GM19351 (cell line): ENCODE measurements at regions not wholly inside any gene's neighbourhood (a gene's known extent, or its start where the extent isn't known, plus 50 kb on each side); places are given as distances from the start of the nearest gene placed in this dataset.
"Not testable (repeated sequence)": the region's sequence is repeated elsewhere in the genome, so short reads cannot be mapped to it uniquely, and the experiment has no call there.

Experiments used
- ATAC-seq: cut with Tn5 transposase; IDR thresholded peaks from one replicate; pipeline ENCODE4 v1.9.1; 2021; ENCODE audit warnings: mild to moderate bottlenecking, moderate library complexity; ENCODE audit not compliant: unreplicated experiment

DNA sequence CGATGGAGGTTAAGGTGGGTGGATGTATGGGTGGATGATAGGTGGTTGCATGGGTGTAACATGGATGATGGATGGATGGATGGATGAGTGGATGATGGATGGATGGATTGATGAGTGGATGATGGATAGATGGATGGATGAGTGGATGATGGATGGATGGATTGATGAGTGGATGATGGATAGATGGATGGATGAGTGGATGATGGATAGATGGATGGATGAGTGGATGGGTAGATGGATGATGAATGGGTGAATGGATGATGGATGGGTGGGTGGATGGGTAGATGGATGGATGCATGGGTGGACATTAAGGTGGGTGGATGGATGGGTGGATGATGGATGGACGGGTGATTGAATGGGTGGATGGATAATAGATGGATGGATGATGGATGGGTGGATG is 136.5 kb upstream of the FOXD4L5 start:
- ATAC-seq = not testable (repeated sequence)

DNA sequence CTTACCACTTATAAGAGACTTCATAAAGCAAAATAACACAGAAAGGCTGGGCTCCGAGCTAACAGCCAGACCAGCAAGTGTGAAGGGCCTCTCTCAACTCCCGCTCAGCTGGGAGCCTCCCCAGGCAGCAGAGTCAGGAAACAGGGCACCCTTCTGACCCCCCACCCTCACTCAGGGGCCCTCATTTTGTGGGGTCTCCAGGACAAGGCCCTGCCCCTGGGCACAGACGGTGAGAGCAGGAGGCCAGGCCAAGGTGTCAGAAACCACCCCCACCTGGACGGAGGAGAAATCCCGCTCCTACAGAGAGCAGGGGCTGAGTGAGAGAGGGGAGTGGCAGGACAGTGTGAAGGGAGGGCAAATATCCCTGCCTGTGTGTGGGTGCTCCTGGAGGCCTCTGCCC is 135.8 kb upstream of the FOXD4L5 start:
- ATAC-seq = no peak

DNA sequence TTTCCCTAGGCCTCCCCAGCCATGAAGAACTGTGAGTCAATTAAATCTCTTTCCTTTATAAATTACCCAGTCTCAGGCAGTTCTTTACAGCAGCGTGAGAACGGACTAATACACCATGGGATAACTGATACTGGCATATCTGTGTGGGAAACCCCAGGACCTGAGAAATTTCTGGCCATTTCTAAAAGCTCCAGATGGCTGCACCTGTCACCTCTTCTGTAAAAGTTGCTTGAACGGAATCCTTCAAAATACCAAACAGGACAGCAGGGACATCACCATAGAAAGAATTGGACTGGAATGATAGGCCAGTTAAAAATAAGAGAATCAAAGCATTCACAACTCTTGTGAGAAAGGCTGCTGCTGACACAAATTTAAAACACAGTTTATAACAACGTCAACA is 134.0 kb upstream of the FOXD4L5 start:
- not testable (repeated sequence) for ATAC-seq

DNA sequence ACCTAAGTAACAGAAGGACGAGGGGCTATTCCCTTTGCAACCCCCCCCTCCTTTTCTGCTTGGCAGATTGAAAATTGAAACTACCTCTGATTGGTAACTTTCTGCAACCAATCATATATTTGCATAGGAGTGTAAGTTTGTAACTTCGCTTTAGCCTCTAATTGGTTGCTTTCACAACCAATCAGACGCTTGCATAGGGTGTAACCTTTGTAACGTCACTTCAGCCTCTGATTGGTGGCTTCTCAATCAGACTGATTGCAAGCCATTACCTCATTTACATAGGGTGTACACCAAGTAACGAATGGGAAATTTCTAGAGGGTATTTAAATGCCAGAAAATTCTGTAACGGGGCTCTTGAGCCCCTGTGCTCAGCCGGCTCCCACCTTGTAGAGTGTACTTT is 131.9 kb upstream of the FOXD4L5 start:
- ATAC-seq = not testable (repeated sequence)

DNA sequence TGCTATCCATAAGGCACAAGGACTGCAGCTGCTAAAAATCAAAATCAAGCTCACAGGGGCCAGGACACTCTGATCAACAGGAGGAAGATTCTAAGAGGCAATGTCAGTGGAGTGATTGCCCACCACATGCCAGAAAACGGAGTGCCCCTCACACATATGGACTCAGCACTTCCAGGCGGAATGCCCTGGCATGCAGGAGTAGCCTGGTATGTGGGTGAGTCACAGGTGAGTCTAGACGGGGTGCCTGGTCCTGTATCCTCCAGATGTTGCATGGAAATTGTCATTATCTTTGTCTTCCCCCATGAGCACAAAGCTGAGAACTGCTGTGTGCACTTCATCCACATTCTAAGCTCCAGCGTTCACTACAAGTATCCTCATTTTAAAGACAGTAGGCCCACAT is 129.2 kb upstream of the FOXD4L5 start:
- ATAC-seq = not testable (repeated sequence)

DNA sequence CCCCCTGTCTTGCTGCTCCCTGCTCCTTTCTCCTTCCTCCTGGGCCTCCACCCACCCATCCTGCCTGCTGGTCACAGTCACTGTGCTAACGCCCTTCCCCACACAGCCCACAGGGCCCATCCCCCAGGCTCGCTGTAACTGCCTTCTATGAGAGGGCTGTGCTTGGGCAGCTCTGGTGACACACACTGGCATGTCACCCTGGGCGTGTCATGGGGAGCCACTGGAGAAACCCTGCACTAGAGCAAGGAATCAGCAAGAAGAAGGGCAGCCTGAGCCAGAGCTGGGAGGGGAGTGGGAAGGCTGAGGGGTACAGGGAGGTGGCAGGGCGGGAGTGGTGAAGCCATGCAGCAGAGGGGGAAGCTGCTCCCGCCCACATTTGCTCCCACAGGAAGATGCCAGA is 128.4 kb upstream of the FOXD4L5 start:
- not testable (repeated sequence) for ATAC-seq

DNA sequence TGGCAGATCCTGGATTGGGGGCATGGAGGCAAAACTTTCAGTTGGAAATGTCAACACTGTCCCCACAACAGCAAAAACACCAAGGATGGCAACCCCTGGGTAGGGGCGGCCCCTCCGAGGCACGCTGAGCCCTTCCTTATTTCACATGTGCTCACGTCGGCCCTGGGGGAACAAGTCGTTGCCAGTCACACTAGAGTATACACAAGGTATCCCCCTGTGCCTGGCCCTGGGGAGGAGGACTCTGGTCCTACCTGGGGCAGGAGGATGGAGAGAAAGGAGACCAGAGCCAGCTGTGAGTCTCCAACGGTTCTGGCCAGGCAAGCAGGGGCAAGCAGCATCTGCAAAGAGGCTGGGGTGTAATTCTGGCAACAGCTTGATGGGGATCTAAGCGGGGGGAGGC is 126.9 kb upstream of the FOXD4L5 start:
- no peak for ATAC-seq

DNA sequence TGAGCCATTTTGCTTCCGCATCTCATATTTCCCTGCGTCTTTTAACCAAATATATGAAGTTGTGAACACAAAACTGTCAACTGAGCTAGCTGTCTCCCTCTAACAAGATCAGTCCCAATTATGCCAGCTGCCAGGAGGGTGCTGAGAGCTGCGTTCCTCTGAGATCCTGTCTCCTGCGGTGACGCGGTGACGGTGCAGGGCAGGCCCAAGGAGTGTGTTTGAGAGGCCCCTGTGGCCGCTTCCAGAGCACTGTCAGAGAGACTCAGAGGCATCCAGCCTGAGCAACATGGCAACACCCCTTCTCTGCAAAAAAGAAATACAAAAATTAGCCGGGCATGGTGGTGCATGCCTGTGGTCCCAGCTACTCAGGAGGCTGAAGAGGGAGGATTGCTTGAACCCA is 126.3 kb upstream of the FOXD4L5 start:
- no peak for ATAC-seq

DNA sequence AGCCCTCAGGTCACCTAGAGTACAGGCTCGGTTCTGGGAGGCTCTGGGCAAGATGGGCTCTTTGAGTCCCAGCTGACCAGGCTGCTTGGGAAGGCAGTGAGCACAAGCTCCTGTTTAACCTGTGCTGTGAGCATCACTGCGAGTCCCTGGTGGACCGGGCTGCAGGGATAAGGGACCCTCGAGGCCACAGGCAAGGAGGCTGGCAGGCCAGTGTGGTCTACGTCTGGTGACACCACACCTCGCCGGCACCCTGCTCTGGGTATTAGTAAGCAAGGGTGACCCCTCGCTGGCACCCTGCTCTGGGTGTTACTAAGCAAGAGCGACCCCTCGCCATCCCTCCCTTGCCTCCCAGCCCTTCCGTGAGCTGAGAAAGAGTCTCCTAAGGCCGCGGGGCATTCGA is 125.9 kb upstream of the FOXD4L5 start:
- no peak for ATAC-seq

DNA sequence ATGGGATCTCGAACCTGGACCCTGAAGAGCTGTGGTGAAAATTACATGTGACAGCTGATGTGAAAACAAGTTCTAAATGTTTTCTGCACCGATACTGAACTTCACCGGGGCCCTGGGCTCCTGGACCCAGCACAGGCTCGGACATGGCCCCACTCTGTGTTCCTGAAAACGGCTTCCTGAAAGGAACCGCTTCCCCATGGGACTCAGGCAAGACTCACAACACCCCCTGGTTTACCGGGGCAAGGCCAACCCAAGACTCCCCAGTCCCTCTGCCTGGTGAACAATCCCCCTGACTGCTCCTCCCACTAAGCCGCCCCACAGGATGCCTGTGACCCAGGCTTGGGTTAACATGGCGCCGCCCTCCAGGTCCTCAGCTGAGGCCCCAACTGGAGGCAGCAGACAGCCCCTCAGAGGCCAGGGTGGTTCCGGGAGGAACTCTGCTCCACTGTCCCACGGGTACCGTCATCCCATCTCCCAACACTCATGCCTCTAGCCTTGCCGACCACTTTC is 124.5 kb upstream of the FOXD4L5 start:
- ATAC-seq = no peak

DNA sequence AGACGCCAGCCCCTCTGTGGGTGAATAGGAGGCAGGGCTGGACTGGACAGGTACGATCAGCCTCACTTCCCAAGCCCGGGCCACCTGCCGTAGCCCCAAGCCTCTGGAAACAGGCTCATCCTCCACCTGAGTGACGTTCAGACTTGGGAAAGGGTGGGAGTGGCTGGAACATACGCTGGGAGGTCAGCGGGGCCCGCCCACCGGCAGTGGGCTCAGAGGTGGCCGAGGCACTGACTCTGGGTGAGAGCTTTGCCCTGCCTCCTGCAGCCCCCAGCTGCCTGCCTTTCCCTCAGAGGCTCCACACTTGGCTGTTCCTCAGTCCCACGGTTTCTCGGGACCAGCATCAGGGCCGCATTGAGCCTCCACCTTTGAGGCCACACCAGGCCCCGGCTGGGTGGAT is 123.8 kb upstream of the FOXD4L5 start:
- not testable (repeated sequence) for ATAC-seq

DNA sequence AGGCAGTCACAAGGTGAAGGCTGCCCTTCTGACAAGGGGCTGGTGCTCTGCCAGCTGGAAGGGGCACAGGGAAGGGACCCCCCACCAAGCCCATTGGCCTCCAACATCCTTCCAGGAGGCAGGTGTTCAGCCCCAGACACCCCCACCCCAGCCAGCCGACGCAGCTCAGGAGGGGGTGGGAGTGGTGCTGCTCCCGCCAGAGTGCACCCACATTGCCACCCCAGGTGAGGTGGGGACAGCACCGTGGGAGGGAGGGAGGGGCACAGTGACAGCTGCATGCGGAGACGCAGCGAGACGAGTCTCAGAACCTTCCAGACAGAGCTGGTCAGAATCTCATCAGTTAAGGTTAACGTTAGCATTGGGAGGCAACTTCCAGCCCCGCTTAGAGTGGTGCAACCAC is 121.6 kb upstream of the FOXD4L5 start:
- ATAC-seq = not testable (repeated sequence)

DNA sequence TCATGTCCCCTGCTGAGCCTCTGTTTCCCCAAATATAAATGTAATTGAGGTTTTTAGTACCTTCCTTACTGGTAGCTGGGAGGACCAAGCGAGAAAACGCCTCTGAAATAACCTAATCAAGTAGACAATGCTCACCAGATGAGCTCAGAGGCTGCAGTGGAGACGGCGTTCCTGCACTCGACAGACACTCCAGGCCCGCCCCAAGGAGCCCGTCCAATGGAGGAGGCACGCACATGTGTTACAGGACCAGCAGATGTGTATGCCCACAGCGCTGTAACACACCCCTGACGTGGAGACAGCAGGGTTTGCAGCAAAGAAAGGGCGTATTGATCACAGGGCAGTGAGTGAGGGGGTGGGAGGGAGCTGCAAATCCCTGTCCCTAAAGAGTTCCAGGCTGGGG is 120.8 kb upstream of the FOXD4L5 start:
- not testable (repeated sequence) for ATAC-seq

DNA sequence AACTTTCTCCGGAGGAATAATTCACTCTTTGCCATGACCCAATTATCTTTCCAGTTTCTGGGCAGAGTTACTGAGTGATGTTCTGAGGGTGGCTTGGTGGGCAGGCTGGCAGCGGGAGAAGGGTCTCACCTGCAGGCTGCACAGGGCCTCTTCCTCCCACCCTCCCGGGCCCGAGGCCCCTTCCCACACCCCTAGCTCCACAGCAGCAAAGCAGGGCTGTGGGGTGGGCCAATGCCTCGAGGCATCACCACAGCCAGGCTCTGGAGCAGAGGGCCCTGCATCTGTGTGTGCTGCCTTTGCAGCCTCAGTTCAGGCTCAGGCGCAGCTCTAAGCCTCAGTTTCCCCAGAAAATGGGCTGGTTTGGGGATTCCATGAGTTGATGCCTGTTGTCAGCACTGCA is 120.2 kb upstream of the FOXD4L5 start:
- no peak for ATAC-seq

DNA sequence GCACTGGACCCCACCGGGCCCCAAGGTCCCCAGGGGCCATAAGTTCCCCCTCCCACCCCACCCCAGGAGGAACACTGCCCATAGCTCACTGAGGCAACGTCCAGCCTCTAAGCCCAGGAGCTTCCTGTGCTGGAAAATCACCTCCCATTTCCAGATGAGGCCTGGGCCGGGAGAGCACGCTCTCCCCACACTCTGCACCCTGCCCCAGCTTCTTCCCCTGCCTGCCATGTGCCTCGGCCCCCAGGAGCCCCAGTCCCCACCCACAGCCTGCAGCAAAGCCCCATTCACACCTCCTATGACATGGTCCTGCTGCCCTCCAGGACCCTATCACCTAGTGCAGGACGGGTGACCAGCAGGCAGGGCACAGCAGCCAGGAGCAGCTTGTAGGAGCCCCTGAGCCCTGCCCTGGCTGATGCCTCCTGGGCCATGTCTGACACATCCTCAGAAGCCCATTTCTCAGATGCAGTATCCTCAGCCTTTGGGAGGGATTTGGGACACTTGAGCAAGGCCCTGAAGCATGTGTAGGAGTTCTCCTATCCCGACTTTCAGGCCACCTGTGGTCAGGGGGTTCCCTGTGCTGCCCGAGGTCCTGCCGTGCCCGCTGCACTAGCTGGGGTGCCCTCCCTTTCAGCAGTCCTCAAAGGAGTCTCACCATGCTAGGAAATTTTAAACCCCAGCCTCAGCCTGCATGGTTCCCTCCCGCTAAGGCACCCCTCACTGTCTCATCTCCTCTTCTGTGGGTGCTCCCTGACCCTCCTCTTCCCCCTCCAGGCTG is 119.4 kb upstream of the FOXD4L5 start:
- ATAC-seq = no peak

DNA sequence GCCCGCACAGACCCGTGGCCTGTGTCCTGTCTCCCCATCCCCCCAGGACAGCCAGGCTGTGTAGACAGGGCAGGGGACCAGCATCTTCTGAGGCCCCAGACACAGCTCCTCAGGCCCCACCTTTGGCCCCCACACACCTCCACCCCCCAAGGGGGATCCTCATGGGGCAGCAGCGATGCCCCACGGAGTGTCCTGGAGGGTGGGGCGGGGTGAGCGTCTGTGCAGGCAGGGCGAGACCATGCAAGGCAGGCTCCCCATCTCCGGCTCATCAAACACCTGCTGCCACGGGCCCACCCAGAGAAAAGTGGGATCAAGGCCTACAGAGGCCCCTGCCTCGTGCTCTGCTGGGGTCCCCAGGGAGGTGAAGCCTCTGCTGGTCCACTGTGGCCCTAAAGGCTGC is 118.7 kb upstream of the FOXD4L5 start:
- ATAC-seq = no peak

DNA sequence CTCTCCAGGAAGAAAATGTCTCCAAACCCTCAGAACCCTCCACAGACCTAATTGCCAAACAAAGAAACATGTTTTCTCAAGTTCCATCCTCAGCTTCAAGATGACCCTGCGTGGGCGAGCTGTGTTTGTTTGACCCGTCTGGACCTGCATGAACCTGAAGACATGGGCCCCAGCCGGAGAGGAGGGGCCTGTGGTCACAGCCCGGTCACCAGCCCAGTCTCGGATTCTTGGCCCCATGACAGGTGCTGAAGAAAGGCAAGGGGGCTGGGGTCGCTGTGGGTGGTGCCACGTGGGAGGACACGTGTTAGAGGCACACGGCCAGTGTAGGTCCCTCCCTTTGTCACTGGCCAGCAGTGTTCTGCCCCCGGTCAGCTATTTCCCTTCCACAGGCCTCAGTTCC is 118.1 kb upstream of the FOXD4L5 start:
- not testable (repeated sequence) for ATAC-seq

DNA sequence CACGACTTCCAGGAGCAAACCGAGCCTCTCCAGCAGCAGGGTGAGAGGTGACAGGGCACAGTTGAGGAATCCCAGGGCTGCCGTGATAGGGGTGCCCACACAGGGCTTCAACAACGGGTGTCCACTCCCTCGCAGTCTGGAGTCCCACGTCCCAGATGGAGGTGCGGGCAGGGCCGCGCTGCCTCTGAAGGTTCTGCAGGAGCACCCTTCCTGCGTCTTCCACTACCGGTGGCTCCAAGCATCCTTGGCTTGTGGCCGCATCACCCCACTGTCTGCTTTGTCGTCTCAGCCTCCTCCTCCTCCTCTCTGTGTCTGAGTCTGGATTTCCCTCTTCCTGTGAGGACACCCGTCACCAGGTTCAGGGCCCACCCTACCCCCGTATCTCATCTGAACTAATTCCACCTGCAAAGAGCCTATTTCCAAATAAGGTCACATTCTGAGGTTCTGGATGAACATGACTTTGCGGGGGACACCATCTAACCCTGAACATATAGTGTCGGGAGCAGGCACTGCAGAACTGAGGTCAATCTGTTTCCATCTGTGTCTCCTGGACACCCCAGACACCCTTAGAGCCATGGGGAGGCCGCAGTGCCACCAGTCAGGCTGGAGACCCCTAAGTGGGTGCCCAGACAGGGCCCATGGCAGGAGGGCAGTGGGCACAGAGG is 117.3 kb upstream of the FOXD4L5 start:
- not testable (repeated sequence) for ATAC-seq

DNA sequence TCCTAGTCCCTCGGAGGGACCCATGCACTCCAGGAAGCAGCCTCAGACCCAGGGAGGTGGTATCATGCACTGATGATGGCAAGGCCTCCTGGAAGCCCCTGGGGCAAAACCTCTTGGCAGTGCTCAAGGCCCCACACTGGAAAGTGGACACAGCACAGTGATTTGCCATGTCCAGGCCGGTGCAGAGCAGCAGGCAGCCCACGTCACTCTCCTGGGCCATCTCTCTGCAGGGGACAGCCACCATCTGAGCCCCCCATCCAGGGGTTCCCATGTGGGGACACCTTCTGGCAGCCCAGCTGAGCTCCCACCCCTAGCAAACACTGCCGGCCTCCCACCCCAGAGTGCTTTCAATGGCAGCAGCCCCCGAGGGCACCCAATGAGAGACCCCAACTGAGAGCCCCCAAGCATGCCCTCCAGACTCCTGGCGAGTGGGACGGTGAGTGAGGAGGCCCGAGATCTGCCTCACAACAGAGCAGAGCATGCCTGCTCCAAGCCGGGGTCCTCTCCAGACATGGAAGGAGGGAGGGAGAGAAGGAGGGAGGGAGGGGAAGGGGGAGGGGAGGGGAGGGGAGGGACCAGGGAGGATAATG is 116.5 kb upstream of the FOXD4L5 start:
- not testable (repeated sequence) for ATAC-seq

DNA sequence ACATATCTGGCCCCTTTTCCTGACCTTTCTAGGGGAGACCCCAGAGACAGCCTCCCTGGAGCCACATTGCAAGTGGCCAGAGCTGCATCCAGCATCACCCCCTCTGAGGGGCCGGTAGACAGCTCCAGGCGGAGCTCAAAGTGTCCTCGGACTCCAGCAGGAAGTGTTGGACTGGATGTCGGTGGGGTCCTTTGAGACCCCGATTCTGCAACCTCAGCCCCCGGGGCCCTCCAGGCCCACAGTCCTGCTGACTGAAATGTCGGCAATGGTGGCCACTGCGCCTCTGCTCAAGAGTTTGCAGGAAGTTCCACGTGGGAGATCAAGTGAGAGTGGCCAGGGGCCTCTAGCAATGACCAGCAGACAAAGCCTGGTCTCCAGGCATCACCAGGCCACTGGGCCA is 115.9 kb upstream of the FOXD4L5 start:
- no peak for ATAC-seq

DNA sequence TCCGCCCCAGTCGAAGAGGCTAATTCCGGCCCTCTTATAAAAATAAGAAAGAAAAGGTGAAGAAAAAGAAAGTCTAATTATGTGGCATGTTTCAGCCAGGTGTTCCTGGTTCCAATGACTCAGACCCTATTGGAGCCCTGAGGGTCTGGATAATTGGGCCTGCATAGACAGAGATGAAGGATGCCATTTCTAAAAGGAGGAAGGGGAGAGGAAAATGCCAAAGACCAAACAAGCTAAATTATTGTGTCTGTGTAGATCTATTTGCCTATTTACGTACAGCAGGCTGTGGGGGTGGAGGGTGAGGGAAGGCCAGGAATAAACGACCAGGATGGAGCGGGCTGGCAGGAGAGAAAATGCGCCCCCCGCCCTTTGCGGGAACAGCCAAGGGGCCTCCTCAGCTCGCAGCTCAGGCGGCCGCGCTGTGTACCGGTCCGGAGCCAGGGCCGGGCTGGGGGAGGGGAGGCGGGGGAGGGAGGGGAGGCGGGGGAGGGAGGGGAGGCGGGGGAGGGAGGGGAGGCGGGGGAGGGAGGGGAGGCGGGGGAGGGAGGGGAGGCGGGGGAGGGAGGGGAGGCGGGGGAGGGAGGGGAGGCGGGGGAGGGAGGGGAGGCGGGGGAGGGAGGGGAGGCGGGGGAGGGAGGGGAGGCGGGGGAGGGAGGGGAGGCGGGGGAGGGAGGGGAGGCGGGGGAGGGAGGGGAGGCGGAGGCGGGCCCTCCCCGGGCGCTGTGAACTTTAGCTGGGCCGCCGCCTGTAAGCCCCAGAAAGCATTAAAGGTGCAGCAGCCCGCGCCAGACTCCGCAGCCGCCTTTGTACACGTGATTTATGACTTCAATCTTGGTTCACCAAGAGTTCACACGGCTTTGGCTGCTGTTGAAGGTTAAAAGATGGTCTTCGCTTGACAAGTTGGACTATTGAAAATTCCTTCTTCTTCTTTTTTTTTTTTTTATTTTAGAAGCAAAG is 113.0 kb upstream of the FOXD4L5 start:
- ATAC-seq = not testable (repeated sequence)
